ENCODE measurements at regions not wholly inside any gene's neighbourhood (a gene's known extent, or its start where the extent isn't known, plus 50 kb on each side); places are given as distances from the start of the nearest gene placed in this dataset.

- Mint-ChIP-seq H3K36me3 (ENCODE audit: insufficient read depth) (no peaks in the 10 kb centered on the region), H3K9me3 (ENCODE audit: low read depth) (peaks cover 3% of the 10 kb centered on the region), H3K27me3 (no peaks in the 10 kb centered on the region), H3K4me1 (ENCODE audit: low read depth) (peaks cover 6% of the 10 kb centered on the region), H3K27ac (no peak overlapping the region), H3K4me3 (ENCODE audit: low read depth) (no peak overlapping the region)
- TF ChIP-seq, protein P1, sequence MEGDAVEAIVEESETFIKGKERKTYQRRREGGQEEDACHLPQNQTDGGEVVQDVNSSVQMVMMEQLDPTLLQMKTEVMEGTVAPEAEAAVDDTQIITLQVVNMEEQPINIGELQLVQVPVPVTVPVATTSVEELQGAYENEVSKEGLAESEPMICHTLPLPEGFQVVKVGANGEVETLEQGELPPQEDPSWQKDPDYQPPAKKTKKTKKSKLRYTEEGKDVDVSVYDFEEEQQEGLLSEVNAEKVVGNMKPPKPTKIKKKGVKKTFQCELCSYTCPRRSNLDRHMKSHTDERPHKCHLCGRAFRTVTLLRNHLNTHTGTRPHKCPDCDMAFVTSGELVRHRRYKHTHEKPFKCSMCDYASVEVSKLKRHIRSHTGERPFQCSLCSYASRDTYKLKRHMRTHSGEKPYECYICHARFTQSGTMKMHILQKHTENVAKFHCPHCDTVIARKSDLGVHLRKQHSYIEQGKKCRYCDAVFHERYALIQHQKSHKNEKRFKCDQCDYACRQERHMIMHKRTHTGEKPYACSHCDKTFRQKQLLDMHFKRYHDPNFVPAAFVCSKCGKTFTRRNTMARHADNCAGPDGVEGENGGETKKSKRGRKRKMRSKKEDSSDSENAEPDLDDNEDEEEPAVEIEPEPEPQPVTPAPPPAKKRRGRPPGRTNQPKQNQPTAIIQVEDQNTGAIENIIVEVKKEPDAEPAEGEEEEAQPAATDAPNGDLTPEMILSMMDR (IDR thresholded peaks at IDR 0.05; ENCODE audit: unreplicated experiment): no peak
- no peak for DNase-seq (ENCODE audit: low spot score, unreplicated experiment)
Observed at GRCh38 chr12:126960709-126961108, 1306.3 kb upstream of the TMEM132C start.

DNA sequence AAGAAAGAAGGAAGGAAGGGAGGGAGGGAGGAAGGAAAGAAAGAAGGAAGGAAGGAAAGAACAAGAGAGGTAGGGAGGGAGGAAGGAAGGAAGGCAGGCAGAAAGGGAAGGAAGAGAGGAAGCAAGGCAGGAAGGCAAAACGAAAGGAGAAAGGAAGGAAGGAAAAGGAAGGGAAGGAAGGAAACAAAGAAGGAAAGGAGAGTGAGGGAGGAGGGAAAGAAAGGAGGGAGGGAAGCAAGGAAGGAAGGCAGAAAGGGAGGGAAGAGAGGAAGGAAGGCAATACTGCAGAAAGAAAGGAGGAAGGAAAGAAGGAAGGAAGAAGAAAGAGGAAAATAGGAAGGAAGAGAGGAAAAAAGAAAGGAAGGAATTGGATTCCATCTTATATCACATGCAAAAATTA lies 1303.1 kb upstream of the TMEM132C start:
- H3K27me3 Mint-ChIP-seq: no peaks in the 10 kb centered on the region
- no peaks in the 10 kb centered on the region for H3K36me3 Mint-ChIP-seq (ENCODE audit: insufficient read depth)
- no peak for DNase-seq (ENCODE audit: low spot score, unreplicated experiment)
- H3K4me3 Mint-ChIP-seq (ENCODE audit: low read depth): no peak overlapping the region
- H3K4me1 Mint-ChIP-seq (ENCODE audit: low read depth): peaks cover 6% of the 10 kb centered on the region
- no peaks in the 10 kb centered on the region for H3K9me3 Mint-ChIP-seq (ENCODE audit: low read depth)
- TF ChIP-seq, protein P1 (IDR thresholded peaks at IDR 0.05; ENCODE audit: unreplicated experiment): no peak
- H3K27ac Mint-ChIP-seq: no peak overlapping the region

- Mint-ChIP-seq H3K27ac (no peak overlapping the region), H3K4me1 (ENCODE audit: low read depth) (no peaks in the 10 kb centered on the region), H3K4me3 (ENCODE audit: low read depth) (no peak overlapping the region), H3K9me3 (ENCODE audit: low read depth) (no peaks in the 10 kb centered on the region), H3K27me3 (peaks cover 6% of the 10 kb centered on the region), H3K36me3 (ENCODE audit: insufficient read depth) (no peaks in the 10 kb centered on the region)
- TF ChIP-seq, protein P1 (IDR thresholded peaks at IDR 0.05; ENCODE audit: unreplicated experiment): no peak
- DNase-seq (ENCODE audit: low spot score, unreplicated experiment): no peak
Observed at GRCh38 chr12:126966498-126966897, 1300.5 kb upstream of the TMEM132C start.

DNA sequence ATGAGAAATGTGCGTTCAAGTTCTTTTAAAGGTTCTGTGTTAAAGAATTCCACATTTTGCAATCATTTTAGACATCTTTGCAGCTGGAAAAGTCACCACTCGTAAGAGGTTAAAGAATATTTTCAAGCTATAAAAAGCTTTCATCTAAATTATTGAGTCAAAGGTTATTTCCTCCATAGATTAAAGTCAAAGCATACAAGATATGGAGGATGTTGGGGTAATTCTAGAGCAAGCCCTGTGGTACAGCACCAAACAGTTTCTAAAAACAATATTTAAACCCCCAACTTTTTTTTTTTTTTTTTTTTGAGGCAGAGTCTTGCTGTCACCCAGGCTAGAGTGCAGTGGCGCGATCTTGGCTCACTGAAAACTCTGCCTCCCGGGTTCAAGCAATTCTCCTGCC lies 1299.8 kb upstream of the TMEM132C start:
- Mint-ChIP-seq H3K4me3 (ENCODE audit: low read depth) (no peak overlapping the region), H3K36me3 (ENCODE audit: insufficient read depth) (no peaks in the 10 kb centered on the region), H3K9me3 (ENCODE audit: low read depth) (no peaks in the 10 kb centered on the region), H3K27me3 (peaks cover 10% of the 10 kb centered on the region), H3K27ac (no peak overlapping the region), H3K4me1 (ENCODE audit: low read depth) (no peaks in the 10 kb centered on the region)
- TF ChIP-seq, protein P1 (IDR thresholded peaks at IDR 0.05; ENCODE audit: unreplicated experiment): no peak
- no peak for DNase-seq (ENCODE audit: low spot score, unreplicated experiment)

DNA sequence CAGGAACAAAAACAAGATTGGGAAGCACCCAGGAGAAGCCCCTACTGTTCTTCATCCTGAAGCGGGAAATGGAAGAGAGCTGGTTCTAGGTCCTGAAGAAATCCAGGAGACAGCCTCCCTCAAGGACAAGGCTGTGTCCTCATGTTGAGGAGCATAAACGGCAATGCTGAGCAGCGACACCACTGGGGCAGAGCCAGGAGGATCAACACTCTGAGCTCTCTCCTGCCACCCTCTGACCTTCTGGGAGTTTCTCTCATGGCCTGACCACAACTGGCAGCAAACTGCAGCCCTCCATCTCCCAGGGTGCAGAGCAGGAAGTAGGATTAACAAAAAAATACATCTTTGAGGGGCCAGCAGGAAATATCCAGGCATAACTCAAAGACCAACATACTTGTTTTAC lies 1292.2 kb upstream of the TMEM132C start:
- no peak overlapping the region for H3K27ac Mint-ChIP-seq
- no peak for DNase-seq (ENCODE audit: low spot score, unreplicated experiment)
- TF ChIP-seq, protein P1 (IDR thresholded peaks at IDR 0.05; ENCODE audit: unreplicated experiment): no peak
- peaks cover 19% of the 10 kb centered on the region for H3K27me3 Mint-ChIP-seq
- no peaks in the 10 kb centered on the region for H3K4me1 Mint-ChIP-seq (ENCODE audit: low read depth)
- no peaks in the 10 kb centered on the region for H3K36me3 Mint-ChIP-seq (ENCODE audit: insufficient read depth)
- H3K9me3 Mint-ChIP-seq (ENCODE audit: low read depth): no peaks in the 10 kb centered on the region
- no peak overlapping the region for H3K4me3 Mint-ChIP-seq (ENCODE audit: low read depth)

All from progenitor cell of endocrine pancreas (in vitro differentiated cells).